ENCODE measurements at regions not wholly inside any gene's neighbourhood (a gene's known extent, or its start where the extent isn't known, plus 50 kb on each side); places are given as distances from the start of the nearest gene placed in this dataset.

DNA sequence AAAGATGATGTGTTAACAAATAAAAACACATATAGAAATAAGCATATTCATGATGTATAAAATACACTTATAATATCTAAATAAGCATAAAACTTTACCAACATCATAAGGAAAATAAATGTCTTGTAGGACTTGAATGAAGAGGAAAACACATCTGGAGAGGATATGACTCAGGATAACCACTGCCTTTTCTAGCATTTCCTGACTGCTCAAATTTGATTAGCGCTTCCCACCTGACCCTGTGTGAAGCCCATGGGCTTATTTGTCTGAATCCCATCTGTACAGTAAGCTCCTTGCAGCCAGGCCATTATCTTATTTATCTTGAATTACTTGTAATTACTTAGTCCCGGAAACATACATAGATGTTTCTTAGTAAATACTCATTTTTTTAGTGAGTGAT, 608.6 kb downstream of the COL12A1 start:
- TF ChIP-seq, protein P1, sequence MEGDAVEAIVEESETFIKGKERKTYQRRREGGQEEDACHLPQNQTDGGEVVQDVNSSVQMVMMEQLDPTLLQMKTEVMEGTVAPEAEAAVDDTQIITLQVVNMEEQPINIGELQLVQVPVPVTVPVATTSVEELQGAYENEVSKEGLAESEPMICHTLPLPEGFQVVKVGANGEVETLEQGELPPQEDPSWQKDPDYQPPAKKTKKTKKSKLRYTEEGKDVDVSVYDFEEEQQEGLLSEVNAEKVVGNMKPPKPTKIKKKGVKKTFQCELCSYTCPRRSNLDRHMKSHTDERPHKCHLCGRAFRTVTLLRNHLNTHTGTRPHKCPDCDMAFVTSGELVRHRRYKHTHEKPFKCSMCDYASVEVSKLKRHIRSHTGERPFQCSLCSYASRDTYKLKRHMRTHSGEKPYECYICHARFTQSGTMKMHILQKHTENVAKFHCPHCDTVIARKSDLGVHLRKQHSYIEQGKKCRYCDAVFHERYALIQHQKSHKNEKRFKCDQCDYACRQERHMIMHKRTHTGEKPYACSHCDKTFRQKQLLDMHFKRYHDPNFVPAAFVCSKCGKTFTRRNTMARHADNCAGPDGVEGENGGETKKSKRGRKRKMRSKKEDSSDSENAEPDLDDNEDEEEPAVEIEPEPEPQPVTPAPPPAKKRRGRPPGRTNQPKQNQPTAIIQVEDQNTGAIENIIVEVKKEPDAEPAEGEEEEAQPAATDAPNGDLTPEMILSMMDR (IDR thresholded peaks at IDR 0.05) = no peak
- TF ChIP-seq POLR2A (IDR thresholded peaks at IDR 0.05) = no peak
